22Rv1 (cell line): ENCODE measurements at regions not wholly inside any gene's neighbourhood (a gene's known extent, or its start where the extent isn't known, plus 50 kb on each side); places are given as distances from the start of the nearest gene placed in this dataset.

Experiments used
- CTCF ChIP-seq: fragments of 450-650 bp; IDR thresholded peaks from 2 replicates; pipeline ENCODE4 v1.5.1; 2017; ENCODE audit warnings: mild to moderate bottlenecking
- ZFX ChIP-seq: fragments of 450-650 bp; IDR thresholded peaks from 2 replicates; pipeline ENCODE4 v1.6.1; 2017; ENCODE audit warnings: antibody characterized with exemption, borderline replicate concordance

- no peak for TF ChIP-seq CTCF
- no peak for TF ChIP-seq ZFX
Observed at GRCh38 chr3:177446165-177446601, 248.9 kb upstream of the TBL1XR1 start.
